ENCODE measurements at regions not wholly inside any gene's neighbourhood (a gene's known extent, or its start where the extent isn't known, plus 50 kb on each side); places are given as distances from the start of the nearest gene placed in this dataset.

DNA sequence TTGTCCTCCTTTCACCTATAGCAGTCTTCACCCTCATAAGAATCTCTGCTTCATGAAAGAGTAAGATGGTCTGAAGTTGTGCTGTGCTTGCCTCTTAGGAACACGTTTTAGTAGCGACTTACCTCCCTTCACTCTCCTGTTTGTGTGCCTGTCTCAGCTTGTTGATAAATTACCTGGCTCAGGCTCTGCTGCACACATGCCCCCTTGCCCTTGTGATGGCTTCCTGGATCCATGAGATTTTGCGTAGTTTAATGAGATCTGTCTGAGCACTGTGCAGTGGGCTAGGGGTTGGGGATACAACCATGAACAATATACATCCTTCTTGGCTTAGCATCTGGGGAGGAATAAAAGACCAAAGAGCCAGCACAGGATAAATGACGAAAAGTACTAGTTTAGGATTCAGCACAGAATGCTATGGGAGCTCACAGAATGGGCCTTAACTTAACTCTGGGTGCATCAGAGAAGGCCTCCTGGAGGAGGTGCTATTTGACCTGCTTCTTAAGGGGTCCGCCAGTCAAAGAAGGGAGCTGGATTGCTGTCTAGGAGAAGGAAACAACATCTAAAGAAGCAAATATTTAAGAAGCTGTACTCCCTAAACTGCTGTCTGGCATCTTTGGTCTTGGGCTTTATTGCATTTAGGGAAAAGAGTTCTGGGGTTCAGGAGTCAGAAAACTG lies 175.7 kb upstream of the PLXNA2 start:
- DNase-seq (ENCODE audit: low read depth in 1 of 2, low spot score in 1 of 2), result no peak

DNA sequence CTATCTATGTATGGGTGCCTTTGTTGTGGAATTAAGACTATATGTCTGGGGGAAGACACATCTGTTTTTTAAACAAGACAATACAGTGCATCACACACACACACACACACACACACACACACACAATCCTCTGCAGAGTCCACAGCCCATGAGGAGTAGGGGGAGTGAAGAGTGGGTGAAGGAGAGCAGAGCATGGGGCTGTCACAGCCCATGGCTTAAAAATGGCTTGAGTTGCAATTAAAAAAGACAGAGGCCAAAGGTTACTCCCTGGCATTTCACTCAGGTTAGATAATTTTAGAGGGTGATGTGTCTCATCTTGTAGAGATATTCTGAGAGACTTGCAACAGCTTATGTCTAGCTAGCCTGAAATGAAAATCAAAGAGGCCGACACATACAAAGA lies 176.5 kb upstream of the PLXNA2 start:
- no peak for DNase-seq (ENCODE audit: low read depth in 1 of 2, low spot score in 1 of 2)

DNA sequence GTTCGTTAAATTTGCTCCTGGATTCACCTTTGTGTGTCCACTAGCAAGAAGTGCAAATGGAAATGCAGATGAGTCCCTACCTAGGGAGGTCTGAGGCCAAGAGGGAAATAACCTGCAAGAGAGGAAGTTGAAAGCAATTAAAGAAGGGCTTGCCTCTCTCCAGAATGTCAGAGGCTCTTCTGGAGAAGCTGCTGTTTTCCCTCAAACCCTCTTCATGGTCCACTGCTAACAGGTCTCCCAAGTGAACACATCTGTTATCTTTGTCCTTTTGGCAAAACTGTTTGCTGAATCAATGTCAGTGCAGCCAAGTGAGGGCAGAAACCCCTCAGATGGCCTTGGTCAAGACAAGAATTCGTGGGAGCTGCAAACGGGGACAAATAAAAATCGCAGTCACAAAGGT lies 177.3 kb upstream of the PLXNA2 start:
- no peak for DNase-seq (ENCODE audit: low read depth in 1 of 2, low spot score in 1 of 2)

DNA sequence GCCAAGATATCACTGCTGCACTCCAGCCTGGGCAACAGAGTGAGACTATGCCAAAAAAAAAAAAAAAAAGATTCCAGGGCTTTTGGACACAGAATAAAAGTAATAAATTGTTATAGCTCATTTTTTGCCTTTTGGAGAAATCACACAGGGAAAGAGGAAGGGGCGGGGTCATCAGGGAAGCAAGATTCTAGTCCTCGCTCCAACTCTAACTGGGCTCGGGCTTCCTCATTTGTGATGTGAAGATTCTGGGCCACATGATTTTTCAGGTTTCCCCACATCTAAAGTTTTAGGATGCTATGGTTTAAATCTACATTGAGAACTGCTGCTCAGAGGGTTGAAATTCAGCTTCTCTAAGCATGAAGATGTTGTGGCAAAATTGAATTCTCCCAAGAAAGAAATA lies 179.3 kb upstream of the PLXNA2 start:
- no peak for DNase-seq (ENCODE audit: low read depth in 1 of 2, low spot score in 1 of 2)

DNA sequence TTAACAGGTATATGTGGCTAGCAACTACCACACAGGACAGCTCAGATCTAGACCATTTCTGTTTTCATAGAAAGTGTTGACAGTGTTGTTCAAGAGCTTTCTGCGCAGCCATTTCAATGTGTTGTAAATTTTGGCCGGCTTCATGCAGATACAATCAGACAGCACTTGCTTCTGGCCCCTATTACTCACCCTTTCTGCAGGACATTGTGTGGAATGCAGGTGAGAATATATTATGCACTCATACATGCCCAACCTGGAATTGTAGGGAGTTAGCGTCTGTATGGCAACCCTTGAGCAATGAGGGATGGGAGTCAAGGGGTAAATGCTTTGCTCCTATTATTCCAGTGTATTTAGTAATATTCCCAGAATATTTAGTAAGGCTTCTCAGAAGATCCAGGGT lies 180.9 kb upstream of the PLXNA2 start:
- DNase-seq (ENCODE audit: low read depth in 1 of 2, low spot score in 1 of 2), result no peak

DNA sequence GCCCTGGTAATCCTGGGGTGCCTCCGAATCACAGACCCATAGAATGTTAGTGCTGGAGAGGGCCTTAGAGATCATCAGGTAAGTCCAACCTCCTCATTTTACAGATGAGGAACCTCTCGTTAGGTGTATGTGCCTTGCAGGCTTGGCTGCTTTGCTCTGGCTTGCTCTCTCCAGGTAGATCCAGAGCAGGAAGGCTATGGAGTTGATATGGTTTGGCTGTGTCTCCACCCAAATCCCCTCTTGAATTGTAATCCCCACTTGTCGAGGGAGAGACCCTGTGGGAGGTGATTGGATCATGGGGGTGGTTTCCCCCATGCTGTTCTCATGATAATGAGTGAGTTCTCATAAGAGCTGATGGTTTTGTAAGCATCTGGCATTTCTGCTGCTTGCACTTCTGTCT lies 186.0 kb upstream of the PLXNA2 start:
- no peak for DNase-seq (ENCODE audit: low read depth in 1 of 2, low spot score in 1 of 2)

DNA sequence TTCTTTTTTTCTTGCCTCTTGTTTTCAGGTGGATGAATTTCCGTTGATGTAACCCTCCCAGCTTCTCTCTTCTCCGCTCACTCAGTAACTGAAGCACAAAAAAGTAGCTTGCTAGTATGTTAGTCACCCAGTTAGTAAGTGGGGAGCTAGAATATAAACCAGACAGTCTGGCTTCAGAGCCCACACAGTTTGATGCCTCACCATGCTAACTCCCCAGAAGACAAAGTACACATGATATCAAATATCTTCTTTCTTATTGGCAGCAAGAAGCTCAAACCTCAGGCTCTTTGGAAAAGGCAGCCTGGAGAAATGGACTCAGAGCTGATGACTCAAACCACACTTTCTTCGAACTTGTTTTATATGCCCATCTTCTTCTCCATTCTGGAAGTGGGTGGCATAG lies 187.5 kb upstream of the PLXNA2 start:
- DNase-seq (ENCODE audit: low read depth in 1 of 2, low spot score in 1 of 2), result no peak

DNA sequence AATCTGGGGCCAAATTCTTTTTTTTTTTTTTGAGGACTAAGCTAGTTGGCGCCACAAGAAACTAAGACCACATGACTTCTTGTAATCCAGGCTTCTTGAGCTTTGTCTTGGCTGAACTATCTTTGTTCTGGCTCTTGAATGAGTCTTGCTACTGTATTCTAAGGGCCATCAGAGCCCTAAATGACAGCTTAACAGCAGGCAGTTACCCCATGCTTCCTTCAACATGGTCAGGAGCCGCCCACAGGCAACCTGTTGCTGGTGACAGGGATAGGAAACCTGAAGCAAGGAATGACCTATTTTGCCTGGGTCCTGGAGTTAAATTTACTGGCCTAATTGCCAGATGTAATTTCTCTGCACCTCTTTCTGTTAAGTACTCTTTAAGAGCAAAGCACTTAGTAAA lies 188.2 kb upstream of the PLXNA2 start:
- no peak for DNase-seq (ENCODE audit: low read depth in 1 of 2, low spot score in 1 of 2)

DNA sequence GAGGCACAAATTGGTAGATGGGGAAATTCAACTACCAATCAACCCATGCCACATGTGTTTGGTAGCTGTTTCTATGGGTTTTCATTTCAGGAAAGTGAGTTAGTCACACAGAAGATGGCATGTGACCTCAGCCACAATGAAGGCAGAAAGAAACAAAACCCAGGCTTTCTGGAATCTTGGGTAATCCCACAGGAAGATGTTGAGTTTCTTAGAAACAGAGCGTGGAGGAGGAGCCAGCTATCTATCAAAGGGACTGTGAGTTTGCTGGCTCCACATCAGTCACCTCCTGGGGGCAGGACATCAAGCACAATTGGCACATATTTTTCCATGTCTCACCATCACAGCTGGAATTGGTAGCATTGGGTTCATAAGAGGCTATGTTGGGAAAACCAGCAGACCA lies 188.9 kb upstream of the PLXNA2 start:
- no peak for DNase-seq (ENCODE audit: low read depth in 1 of 2, low spot score in 1 of 2)

DNA sequence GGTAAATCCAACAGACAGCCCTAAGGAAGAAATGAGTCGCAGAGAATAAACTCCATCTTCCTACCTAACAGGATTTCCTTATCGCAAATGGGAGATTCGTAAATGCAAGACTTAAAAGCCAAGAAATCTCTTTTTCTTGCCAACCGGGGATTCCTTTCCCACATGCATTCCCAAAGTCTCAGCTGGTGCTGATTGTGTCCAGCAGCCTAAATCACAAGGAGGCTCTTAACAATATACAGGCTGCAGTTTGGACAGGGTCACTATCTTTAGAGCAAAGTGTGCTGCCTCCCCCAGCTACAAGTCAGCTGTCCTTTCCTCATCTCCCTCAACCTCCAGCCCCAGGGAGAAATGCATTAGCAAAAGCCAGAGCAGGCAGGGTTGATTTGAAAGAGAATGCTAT lies 189.8 kb upstream of the PLXNA2 start:
- DNase-seq (ENCODE audit: low read depth in 1 of 2, low spot score in 1 of 2), result no peak

DNA sequence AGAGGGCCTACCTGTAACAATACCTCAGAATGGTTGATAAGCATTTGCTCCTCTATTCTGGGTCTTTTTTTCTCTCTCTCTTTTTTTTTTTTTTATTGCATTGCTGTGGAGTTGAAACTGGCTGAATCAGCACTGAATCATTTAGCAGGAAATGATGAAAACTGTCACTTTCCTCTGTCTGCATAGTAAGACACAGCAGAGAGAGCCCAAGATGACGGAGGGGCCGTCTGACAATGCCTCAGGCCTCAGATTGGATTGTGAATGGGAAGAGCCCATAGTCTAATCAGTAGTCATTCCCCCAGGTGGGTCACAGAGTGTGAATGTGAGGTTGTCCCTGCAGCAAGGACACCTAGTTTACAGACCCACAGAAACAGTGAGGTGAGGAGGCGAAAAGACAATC lies 193.2 kb upstream of the PLXNA2 start:
- no peak for DNase-seq (ENCODE audit: low read depth in 1 of 2, low spot score in 1 of 2)

DNA sequence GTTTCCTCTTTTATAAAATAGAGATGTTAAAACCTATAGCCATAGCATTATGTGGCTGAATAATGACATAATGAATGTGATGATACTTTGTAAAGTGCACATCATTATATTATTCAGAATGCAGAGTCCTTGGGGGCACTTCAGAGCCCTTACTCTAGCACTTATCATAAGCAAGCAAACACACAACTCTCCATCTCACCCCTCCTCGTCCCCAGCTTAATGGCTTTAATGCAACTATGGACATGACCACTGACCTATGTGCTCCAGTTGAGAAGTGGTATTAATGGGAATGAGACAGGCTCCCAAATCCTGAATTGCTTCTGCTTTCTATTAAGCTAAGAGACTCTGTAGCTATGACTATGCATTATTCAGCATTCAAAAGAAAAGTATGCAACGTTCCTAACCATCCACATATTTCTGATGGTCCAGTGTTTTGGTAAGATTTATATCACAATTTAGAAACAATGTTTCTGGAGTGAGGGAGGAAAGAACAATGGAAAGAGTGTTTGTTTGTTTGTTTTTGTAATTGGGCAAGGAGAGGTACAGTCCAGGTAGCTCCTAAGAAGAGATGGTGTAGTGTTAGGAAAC lies 194.0 kb upstream of the PLXNA2 start:
- DNase-seq (ENCODE audit: low read depth in 1 of 2, low spot score in 1 of 2), result no peak

DNA sequence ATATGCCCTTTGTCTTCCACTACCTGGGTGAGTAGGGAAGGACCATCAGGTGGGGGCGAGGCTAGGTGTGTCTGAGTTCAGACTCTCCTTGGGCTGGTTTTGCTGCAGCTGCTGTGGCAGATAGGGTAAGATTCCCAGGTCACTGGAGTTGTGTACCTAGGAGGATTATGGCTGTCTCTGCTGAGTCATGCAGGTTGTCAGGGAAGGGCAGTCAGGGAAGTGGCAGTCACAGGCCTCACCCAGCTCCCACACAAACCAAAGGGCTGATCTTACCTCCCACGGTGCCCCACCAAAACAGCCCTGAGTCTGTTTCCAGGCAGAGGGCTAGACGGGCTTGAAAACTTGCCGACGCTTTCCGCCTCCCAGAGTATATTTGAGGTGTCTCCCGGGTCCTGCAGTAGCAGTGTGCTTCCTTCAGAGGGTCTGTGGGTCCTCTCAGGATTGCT lies 201.6 kb upstream of the PLXNA2 start:
- DNase-seq (ENCODE audit: low read depth in 1 of 2, low spot score in 1 of 2), result no peak

DNA sequence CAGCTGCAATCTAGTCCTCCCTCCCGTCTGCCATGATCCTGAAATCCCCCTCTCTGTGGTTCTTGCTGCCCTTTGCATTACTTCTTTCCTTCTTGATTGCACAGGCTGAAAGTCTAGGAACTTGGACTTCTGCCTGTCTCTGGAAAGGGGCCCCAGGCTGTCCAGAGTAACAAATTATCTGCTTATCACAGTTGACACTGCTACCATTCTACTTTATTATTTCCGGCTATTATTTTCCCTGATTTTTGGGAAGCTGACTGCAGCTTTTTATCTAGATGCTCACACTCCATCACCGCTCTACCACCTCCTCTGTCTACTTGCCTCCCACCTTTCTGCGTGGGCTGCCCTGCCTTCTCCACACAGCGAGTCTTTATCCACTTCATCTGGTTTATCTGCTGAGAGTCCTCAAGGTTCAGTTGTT lies 202.1 kb upstream of the PLXNA2 start:
- DNase-seq (ENCODE audit: low read depth in 1 of 2, low spot score in 1 of 2), result no peak

DNA sequence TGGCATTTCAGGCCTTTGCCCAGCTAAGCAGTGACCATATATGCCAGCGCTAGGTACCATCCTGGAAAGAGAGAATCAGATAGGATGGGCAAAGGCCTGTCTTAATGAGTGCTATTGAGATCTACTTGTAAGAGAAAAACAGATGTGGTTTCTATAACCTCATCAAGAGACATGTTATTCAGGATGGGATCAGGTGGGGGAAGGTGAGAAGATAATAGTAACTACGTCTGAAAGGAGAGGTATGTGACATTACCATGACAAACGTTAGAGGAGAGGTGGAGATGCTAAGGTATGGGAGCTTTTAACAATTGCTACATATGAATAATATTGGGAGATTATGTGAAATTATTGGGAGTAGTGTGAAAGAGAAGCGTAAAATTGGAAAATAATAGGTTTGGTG lies 204.2 kb upstream of the PLXNA2 start:
- no peak for DNase-seq (ENCODE audit: low read depth in 1 of 2, low spot score in 1 of 2)

DNA sequence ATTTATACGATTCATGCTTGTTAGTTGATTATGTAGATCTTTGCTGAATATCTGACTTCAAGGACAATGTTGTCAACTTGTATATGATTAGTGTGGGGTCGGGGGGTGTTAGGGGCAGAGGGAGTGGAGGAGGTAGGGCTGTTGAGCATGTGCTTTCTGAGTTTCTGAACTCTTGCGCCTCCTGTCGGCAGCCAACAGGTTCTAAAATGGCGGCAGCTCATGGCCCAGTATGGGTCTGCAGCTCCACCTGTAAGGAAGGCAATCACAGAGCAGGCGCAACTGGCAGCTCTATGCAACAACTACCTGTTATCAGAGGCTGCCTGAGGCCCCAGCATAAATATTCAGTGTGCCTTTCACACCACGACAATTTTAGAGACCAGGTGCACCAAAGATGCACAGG lies 205.8 kb upstream of the PLXNA2 start:
- DNase-seq (ENCODE audit: low read depth in 1 of 2, low spot score in 1 of 2), result no peak

DNA sequence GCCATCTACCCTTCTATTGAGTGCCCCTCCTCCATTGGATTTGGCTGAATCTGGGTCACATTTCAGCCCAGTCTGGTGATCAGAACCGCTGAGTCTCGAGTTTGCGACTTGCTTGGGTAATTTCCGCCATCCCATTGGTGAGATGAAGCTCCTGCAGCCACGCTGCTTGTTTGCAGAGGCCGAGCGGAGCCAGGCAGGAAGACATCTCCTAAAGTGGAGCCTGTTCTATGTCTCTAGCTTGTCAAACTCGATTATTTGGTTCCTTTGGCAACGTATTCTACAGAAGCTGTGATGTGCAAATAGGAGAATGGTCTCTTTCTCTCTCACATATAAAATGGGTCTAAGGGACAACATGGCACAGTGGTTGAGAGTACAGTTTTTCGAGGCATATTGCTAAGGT lies 206.8 kb upstream of the PLXNA2 start:
- no peak for DNase-seq (ENCODE audit: low read depth in 1 of 2, low spot score in 1 of 2)

DNA sequence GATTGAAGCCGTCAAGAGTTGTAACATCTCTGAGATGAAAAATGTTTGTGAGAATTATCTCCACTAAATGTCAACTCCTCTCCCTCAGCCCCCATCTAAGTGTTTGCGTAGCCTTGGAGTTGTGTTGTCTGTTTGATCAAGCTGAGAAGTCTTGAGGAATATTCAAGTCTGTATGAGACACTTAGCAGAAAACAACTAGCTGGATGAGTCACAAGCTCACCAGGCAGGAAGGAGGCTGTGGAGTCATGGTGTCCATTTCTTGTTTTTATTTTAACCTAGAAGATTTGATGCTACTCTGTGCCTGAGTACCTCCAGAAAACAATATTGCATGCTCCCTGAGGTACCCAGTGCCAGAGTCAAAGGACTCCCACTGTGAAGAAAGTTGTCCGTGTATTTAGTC lies 211.6 kb upstream of the PLXNA2 start:
- no peak for DNase-seq (ENCODE audit: low read depth in 1 of 2, low spot score in 1 of 2)

DNA sequence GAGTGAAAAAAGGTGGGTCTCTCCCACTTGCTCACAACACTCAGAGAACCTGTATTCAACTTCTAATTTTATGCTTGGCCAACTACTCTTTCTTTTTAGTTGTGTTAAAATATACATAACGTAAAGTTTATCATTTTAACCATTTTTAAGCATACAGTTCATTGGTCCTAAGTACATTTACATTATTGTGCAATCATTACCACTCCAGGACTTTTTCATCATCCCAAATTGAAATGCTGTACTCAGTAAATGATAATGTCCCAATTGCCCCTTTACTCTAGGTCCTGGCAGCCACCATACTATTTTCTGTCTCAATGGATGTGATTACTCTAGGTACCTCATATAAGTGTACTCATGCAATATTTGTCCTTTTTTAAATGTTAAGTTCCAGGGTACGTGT lies 212.3 kb upstream of the PLXNA2 start:
- DNase-seq (ENCODE audit: low read depth in 1 of 2, low spot score in 1 of 2), result no peak

DNA sequence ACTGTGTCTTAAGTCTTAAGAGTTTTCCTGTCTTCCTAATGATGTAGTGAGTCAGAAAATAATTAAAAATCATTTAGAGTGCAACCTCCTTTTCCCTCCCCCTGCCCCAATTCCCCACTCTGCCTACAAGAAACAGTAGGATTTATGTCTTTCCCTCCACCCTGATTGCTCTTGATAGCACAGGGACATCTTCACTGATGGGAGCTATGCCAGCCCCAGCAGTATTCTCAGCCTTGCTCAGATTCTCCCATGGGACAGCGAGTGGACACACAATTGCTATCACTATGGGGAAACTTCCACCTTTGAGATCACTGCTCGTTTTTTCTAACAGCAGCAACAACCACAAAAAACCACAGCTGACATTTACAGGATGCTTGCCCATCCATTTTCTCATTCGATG lies 216.6 kb upstream of the PLXNA2 start:
- DNase-seq (ENCODE audit: low read depth in 1 of 2, low spot score in 1 of 2), result no peak

DNA sequence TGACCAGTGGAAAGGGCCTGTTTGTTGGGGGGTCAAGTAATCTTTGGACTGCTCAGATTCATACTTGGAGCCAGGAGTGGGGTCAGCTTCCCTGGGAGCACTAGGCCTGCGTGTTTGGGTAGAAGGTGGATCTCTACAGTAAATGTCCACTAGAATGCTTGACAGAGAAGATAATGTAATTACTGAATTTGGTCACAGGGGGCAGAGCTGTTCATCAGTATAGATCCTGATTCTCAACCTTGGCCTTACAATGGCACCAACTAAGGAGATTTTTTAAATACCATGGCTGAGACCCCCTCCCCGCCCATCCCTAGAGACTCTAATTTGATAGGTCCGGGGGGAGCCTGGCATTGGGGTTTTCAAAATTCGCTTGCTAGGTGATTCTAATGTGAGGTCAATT lies 217.5 kb upstream of the PLXNA2 start:
- no peak for DNase-seq (ENCODE audit: low read depth in 1 of 2, low spot score in 1 of 2)

DNA sequence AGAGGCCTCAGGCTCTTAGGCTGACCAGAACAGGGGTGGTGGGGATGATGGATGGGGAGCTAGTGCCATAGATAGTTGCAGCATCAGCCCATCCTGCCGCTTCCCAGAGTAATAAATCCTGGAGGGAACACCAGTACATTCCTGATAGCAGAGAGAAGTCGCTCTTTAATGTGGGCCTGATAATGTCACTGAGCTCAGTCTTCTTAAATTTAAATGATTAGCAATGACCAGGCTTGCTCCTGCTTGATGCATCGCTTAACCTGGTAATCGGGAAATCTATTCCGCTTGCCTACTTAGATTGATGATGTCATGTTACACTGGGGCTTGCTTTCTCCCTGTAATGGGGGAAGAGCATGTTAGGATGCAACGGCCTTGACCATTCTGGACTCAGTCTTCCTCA lies 218.6 kb upstream of the PLXNA2 start:
- no peak for DNase-seq (ENCODE audit: low read depth in 1 of 2, low spot score in 1 of 2)

DNA sequence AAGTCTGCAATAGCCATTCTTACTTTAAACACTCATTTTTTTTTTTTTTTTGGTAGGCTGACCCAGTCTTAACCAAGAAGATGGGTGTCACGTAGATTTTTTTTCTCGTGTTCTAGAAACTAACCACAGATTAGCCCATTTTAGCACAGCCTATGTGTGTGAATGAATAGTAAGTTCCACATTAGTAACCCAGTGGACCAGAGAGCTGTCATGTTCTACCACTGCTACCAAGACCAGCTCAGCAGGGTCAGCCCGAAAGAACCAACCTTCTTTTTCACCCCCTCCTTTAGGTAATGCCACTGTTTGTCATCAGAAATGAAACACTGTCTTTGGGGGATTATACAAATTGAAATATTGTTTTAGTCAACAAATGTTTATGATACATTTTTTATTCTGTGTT lies 221.1 kb upstream of the PLXNA2 start:
- no peak for DNase-seq (ENCODE audit: low read depth in 1 of 2, low spot score in 1 of 2)
